Left hindlimb (tissue), 1 donor: ENCODE measurements at regions not wholly inside any gene's neighbourhood (a gene's known extent, or its start where the extent isn't known, plus 50 kb on each side); places are given as distances from the start of the nearest gene placed in this dataset.
A peak's percentile ranks its signal among the peaks of the same experiment; 100 is the strongest.
"Not testable (repeated sequence)": the region's sequence is repeated elsewhere in the genome, so short reads cannot be mapped to it uniquely, and the experiment has no call there.

Source experiments
- DNase-seq: peaks from one replicate; pipeline ENCODE4 v3.0.0-alpha.2; 2018

DNA sequence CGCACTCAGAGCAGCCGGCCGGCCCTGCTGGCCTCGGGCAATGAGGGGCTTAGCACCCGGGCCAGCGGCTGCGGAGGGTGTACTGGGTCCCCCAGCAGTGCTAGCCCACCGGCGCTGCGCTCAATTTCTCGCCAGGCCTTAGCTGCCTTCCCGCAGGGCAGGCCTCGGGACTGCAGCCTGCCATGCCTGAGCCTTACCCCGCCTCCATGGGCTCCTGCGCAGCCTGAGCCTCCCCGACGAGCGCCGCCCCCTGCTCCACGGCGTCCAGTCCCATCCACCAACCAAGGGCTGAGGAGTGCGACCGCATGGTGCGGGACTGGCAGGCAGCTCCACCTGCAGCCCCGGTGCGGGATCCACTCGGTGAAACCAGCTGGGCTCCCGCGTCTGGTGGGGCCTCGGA is 204.4 kb upstream of the AUTS2 start:
- not testable (repeated sequence) for DNase-seq

DNA sequence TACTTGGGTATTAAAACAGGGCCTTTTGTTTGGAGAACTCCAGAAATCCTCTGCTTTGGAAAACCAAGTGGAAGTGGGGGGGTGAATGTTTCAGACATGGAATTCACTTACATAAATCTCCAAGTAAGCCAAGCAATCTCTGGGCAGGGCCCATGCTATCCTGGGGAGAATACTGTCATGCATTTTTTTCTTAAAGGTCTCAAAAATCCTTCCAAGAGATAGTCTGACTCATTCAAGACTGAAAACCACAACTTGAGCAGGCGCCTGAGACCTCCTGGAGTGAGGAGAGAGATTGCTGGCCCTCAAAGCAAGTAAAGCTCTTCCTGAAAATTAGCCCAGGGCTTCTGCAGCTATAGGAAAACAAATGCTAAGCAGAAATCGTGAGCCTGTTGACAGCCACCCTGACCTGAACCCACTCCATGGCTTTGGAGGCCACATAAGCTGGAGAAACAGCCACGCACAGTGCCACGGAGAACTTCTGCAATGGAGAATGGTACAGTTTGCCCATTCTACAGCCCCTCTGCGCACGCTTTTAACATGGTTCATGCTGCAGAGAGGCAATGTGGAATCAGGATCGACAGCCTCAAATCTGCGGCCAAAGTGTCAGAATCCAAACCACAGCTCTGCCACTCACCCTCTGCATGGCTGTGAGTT is 203.1 kb upstream of the AUTS2 start:
- DNase-seq: peak; percentile 58

DNA sequence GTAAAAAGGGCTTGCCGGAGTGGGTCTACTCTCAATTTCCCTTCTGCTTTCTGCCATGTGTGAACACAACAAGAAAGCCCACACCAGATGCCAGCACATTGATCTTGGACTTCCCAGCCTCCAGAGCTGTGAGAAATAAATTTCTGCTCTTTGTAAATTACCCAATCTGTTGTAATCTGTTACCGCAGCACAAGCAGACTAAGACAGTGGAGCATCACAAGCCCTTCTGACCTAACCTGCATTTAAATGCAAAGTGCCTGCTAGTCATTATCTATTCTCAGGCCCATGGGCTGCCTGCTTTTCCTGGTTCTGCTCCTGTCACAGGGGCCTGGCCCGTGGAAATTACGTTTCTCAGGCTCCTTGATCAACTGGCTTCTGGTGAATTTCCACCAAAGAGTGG is 199.3 kb upstream of the AUTS2 start:
- DNase-seq: no peak

DNA sequence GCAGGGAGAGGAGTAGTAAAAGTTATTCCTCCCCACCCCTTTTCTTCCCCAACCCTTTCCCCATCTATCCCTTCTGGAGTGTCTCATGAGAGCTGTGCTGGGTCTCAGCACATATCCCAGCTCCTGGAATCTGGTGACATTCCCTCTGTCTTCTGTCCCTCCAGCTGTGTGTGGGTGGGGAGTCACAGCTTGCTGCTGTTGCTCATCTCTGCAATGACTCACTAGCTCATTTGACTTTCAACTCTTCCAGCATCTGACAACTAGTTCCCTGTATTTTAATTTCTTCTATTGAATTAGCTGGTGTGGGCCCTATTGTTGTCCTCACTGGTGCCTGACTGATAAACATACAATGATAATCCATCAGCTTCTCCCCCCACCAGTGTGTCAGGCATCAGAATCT is 198.9 kb upstream of the AUTS2 start:
- no peak for DNase-seq

GRCh38 chr7:69402696-69403095 is 195.6 kb upstream of the AUTS2 start:
- DNase-seq: no peak

- no peak for DNase-seq
Measured at GRCh38 chr7:69403169-69403568, 195.1 kb upstream of the AUTS2 start.

- no peak for DNase-seq
Measured at GRCh38 chr7:69411018-69411417, 187.3 kb upstream of the AUTS2 start.

GRCh38 chr7:69411466-69411865 is 186.8 kb upstream of the AUTS2 start:
- no peak for DNase-seq

DNA sequence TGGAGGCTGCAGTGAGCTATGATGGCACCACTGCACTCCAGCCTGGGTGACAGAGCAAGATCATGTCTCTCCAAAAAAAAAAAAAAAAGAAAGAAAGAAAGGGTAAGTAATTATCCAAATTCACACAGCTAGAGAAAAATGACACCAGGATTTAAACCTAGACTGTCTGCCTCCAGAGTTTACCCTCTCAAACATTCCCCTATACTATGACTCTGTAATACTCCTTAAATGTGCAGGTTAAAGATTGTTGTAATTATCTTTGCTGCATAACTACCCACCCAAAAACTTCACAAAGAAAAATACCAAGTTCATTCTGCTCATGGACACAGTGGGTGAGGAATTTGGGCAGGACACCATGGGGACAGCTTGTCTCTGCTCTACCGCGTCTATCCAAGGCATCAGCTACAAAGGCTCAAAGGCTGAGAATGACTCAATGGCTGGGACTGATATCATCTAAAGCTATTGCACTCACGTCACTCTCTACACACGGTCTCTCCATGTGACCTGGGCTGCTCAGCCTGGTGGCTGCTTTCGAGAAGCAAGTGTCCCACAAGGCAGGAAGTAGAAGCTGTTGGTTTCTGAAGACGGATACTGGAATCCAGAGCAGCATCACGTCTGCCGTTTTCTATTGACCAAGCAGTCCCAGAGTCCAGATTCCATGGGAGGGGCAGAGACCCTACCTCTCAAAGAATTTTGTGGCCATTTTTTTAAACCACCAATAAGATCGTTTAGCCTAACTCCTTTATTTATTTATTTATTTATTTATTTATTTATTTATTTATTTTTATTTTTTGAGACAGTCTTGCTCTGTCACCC is 185.7 kb upstream of the AUTS2 start:
- DNase-seq: no peak

DNA sequence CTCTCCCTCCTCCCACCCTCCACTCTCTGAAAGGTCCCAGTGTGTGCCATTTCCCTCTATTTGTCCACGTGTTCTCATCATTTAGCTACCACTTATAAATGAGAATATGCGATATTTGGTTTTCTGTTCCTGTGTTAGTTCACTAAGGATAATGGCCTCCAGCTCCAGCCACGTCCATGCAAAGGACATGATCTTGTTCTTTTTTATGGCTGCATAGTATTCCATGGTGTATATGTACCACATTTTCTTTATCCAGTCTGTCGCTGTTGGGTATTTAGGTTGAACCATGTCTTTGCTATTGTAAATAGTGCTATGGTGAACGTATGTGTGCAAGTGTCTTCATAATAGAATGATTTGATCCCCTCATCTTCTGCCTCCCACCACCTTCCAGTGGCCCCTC is 183.7 kb upstream of the AUTS2 start:
- DNase-seq: no peak

GRCh38 chr7:69418869-69419670 is 179.2 kb upstream of the AUTS2 start:
- no peak for DNase-seq

DNA sequence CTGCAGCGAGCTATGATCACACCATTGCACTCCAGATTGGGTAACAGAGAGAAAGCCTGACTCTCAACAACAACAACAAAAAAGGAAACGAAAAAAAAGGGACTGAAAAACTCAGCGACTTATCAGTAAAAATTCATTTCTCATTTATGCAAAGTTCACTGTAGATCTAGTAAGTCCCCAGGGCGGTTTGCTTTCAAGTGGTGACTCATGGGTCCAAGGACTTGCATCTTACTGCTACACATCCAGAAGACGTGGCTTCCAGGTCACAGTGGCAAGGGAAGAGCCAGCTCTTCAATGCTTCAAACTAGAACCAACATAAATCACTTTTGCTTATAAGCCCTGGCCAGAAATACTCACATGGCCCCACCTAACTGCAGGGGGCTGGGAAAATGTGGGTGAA is 178.3 kb upstream of the AUTS2 start:
- no peak for DNase-seq

DNA sequence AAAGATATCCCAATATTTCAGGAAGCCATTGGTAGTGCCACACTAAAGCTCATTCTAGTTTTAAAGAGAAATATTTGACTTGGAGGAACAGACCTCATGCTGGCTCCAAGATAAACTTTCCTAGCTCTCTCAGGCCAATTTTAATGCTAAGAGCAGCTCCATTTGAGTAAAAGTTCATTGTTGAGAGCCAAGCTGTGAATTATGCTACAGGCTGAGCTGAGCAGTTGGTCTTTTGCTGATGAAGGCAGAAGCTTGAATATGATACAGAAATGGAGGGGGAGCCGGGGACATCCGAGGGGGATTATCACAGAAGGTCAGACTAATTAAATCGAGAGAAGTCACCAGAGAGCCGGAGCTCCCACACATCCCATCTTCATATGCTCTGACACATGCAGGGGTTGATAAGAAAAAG is 175.7 kb upstream of the AUTS2 start:
- peak; percentile 50 for DNase-seq

GRCh38 chr7:69426705-69427104 is 171.6 kb upstream of the AUTS2 start:
- no peak for DNase-seq

GRCh38 chr7:69428089-69428488 is 170.2 kb upstream of the AUTS2 start:
- DNase-seq: no peak

GRCh38 chr7:69429911-69430383 is 168.3 kb upstream of the AUTS2 start:
- peak; percentile 90 for DNase-seq

DNA sequence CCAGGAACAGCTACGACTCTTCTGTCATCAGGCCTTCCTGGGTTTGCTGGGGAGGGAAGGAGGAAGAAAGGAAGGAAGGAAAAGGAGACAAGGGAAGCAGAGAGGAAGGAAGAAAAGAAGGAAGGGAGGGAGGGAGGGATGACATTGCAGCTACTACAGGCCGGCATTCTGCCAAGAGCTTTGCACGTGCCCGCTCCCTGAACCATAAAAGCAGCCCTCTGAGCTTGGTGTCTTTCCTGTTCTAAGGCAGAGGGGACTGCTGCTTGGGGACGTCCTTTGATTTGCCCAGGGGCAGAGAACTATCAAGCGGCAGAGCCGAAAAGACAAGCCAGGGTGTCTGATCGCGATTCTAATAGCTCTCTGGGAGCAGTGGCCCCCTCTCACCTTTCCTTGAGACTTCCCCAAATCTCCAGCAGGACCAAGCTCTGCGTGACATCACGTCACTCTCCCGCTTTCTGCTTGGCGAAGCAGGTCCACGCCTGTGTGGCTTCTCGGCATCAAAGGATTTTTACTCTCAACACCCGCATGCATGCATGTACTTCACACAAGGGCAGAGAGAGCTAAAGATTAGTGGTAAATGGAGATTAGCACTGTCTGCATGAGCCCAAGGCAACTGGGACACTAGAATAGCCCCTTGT is 167.8 kb upstream of the AUTS2 start:
- DNase-seq: peak; percentile 69

DNA sequence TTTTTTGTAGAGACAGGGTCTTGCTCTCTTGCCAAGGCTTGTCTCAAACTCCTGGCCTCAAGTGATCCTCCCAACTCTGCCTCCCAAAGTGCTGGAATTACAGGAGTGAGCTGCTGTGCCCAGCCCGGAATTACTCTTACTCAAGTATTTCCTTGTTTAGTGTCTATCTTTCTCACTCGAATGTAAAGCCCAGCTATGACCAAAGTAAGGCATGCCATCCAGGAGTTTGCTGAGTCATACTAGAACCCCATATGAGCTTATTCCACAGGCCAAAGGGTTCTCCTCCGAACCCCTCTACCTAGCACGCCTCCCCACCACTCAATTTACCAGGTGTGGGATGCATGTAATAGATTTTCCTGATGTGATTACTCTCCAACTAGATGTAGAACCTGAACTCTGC is 166.6 kb upstream of the AUTS2 start:
- DNase-seq: no peak

DNA sequence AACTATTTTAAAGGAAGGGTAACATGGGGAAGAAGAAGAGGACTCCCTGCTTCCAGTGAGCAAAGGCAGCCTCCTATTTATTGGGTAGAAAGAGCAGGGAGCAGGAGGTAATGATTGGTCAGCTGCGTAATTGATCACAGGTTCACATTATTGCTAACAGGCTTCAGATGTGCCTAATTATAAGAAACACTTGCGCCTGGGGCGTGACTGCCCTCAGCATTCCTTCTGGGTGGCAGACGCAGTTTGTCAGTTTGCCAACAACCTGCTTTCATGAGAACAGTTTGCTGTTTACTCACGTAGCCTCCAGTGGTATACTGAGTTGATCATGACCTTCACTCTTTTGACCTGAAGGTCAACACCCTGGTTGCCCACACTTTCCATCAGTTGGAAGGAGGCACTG is 166.0 kb upstream of the AUTS2 start:
- not testable (repeated sequence) for DNase-seq

DNA sequence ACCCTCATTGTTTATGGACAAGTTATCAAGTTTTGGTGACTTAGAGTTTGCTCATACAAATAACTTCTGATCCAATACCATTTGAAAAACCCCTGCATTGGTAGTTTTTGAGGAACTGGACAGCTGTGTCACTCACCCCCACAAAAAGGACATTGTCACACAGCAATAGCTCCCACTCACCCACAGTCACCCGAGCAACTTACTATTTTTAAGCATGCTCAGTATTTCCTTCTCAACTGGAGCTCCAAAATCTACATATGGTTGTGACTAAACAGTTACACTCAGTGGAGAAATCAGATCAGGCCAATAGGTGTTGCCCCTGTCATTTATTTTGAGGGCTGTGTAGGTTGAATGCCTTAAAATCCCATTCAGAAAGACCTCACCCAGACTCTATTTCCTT is 165.2 kb upstream of the AUTS2 start:
- DNase-seq: no peak

- DNase-seq: peak; percentile 48
Measured at GRCh38 chr7:69434398-69434815, 163.9 kb upstream of the AUTS2 start.

DNA sequence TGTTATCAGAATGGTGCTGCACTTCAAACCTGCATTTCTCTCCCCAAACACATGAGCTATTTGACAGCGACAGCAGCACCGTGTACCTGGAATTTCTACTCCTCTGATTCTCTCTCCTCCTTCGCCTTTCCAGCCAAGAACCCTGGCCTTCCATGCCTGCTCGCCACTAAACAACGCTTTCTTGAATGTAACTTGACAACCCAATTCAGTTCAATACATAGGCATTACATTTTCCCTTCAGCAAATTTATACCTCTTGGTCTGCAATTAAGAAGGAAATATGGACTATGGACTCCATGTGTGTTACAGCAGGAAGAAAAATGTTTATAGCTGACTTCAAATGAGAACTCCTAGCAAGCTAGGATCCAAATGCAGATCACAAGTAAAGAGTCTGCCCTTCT is 162.6 kb upstream of the AUTS2 start:
- DNase-seq: no peak

DNA sequence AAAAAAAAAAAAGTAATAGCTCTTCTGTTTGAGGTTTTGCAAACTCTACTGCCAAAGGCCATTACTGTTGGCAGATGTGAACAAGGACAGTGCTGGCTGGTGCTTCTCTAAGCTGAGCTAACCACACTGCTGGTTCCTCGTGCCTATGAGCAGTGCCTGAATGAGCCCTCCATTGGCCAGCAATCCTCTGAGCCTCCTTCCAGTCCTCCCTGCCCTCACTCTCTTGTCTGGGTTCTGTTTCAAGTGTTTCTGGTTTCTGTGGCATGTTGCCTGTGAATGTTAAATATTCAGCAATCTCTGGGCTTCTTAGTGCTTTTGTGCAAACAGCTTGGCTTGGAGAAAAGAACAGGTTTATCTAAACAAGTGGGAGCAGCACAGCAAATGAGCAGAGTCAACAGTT is 161.3 kb upstream of the AUTS2 start:
- peak; percentile 54 for DNase-seq
